NCI-H226 (cell line): ENCODE measurements at regions not wholly inside any gene's neighbourhood (a gene's known extent, or its start where the extent isn't known, plus 50 kb on each side); places are given as distances from the start of the nearest gene placed in this dataset.

Experiments
- DNase-seq: peaks from one replicate; pipeline ENCODE4 v3.0.0-alpha.2; 2015

- no peak for DNase-seq
Observed at GRCh38 chr12:111105294-111105693, 184.9 kb upstream of the MYL2 start.

GRCh38 chr12:111103583-111103982 is 183.2 kb upstream of the MYL2 start:
- DNase-seq: no peak

GRCh38 chr12:111102102-111102739 is 181.8 kb upstream of the MYL2 start:
- no peak for DNase-seq

GRCh38 chr12:111101003-111101402 is 180.6 kb upstream of the MYL2 start:
- DNase-seq: no peak

- DNase-seq: no peak
Observed at GRCh38 chr12:111100554-111100953, 180.2 kb upstream of the MYL2 start.

- DNase-seq: no peak
Observed at GRCh38 chr12:111100003-111100402, 179.6 kb upstream of the MYL2 start.

GRCh38 chr12:111099186-111099585 is 178.8 kb upstream of the MYL2 start:
- DNase-seq: no peak

- DNase-seq: no peak
Observed at GRCh38 chr12:111094157-111095010, 174.0 kb upstream of the MYL2 start.

- no peak for DNase-seq
Observed at GRCh38 chr12:111093428-111094142, 173.2 kb upstream of the MYL2 start.

GRCh38 chr12:111091051-111091450 is 170.7 kb upstream of the MYL2 start:
- DNase-seq: no peak

- no peak for DNase-seq
Observed at GRCh38 chr12:111089616-111090015, 169.2 kb upstream of the MYL2 start.

- no peak for DNase-seq
Observed at GRCh38 chr12:111088409-111088808, 168.0 kb upstream of the MYL2 start.

- no peak for DNase-seq
Observed at GRCh38 chr12:111086947-111087700, 166.7 kb upstream of the MYL2 start.

- no peak for DNase-seq
Observed at GRCh38 chr12:111085096-111085495, 164.7 kb upstream of the MYL2 start.

- DNase-seq: no peak
Observed at GRCh38 chr12:111084605-111085004, 164.2 kb upstream of the MYL2 start.

GRCh38 chr12:111084158-111084557 is 163.8 kb upstream of the MYL2 start:
- DNase-seq: no peak

GRCh38 chr12:111081600-111081999 is 161.2 kb upstream of the MYL2 start:
- DNase-seq: no peak

- DNase-seq: no peak
Observed at GRCh38 chr12:111078731-111079130, 158.4 kb upstream of the MYL2 start.

- DNase-seq: no peak
Observed at GRCh38 chr12:111076611-111077451, 156.5 kb upstream of the MYL2 start.

- DNase-seq: no peak
Observed at GRCh38 chr12:111076199-111076598, 155.8 kb upstream of the MYL2 start.

- DNase-seq: no peak
Observed at GRCh38 chr12:111074965-111075364, 154.6 kb upstream of the MYL2 start.

- DNase-seq: no peak
Observed at GRCh38 chr12:111074559-111074958, 154.2 kb upstream of the MYL2 start.
